Neuron (in vitro differentiated cells): ENCODE measurements at regions not wholly inside any gene's neighbourhood (a gene's known extent, or its start where the extent isn't known, plus 50 kb on each side); places are given as distances from the start of the nearest gene placed in this dataset.
"Not testable (repeated sequence)": the region's sequence is repeated elsewhere in the genome, so short reads cannot be mapped to it uniquely, and the experiment has no call there.

Source experiments
- H2AFZ ChIP-seq: one replicate; pipeline ENCODE4 v1.6.1; 2013; ENCODE audit warnings: low read depth, mild to moderate bottlenecking, inconsistent platforms, low read length, moderate library complexity
- H3K27me3 ChIP-seq: one replicate; pipeline ENCODE4 v1.6.1; 2013; ENCODE audit warnings: low read length; ENCODE audit not compliant: insufficient read depth
- H3K36me3 ChIP-seq: one replicate; pipeline ENCODE4 v1.6.1; 2013; ENCODE audit warnings: low read length; ENCODE audit not compliant: insufficient read depth
- H3K4me1 ChIP-seq: one replicate; pipeline ENCODE4 v1.6.1; 2013; ENCODE audit warnings: low read length; ENCODE audit not compliant: insufficient read depth
- H3K4me3 ChIP-seq: 2 replicates; pipeline ENCODE4 v1.5.1; 2013; ENCODE audit warnings: mild to moderate bottlenecking, low read length, moderate library complexity
- H3K9me3 ChIP-seq: one replicate; pipeline ENCODE4 v1.6.1; 2013; ENCODE audit warnings: low read length

- no peaks in the 10 kb centered on the region for H3K27me3 ChIP-seq
These were observed 280.3 kb downstream of the ZPLD1 start for GRCh38 chr3:102715030-102715697.

GRCh38 chr3:102718651-102719050 is 283.8 kb downstream of the ZPLD1 start:
- Histone ChIP-seq H3K36me3 (no peaks in the 10 kb centered on the region), H3K27me3 (no peaks in the 10 kb centered on the region), H3K4me3 (no peak overlapping the region), H3K4me1 (no peaks in the 10 kb centered on the region), H3K9me3 (no peaks in the 10 kb centered on the region), H2AFZ (no peak overlapping the region)

More at GRCh38 chr3:102715030-102715697, 280.3 kb downstream of the ZPLD1 start:
- no peaks in the 10 kb centered on the region for H3K4me1 ChIP-seq
- no peak overlapping the region for H3K4me3 ChIP-seq
- no peak overlapping the region for H2AFZ ChIP-seq
- no peaks in the 10 kb centered on the region for H3K9me3 ChIP-seq
- no peaks in the 10 kb centered on the region for H3K36me3 ChIP-seq

GRCh38 chr3:102722317-102722716 is 287.5 kb downstream of the ZPLD1 start:
- Histone ChIP-seq H3K4me1 (no peaks in the 10 kb centered on the region), H3K27me3 (no peaks in the 10 kb centered on the region), H3K36me3 (no peaks in the 10 kb centered on the region), H3K4me3 (no peak overlapping the region), H2AFZ (no peak overlapping the region), H3K9me3 (no peaks in the 10 kb centered on the region)

- Histone ChIP-seq H2AFZ (no peak overlapping the region), H3K36me3 (no peaks in the 10 kb centered on the region), H3K4me3 (no peak overlapping the region), H3K4me1 (no peaks in the 10 kb centered on the region), H3K9me3 (no peaks in the 10 kb centered on the region), H3K27me3 (no peaks in the 10 kb centered on the region)
These were observed 292.5 kb downstream of the ZPLD1 start for GRCh38 chr3:102727340-102727739.

GRCh38 chr3:102732581-102732980 is 297.8 kb downstream of the ZPLD1 start:
- H3K4me1 ChIP-seq, H3K4me3 ChIP-seq, H2AFZ ChIP-seq, H3K9me3 ChIP-seq, H3K36me3 ChIP-seq, H3K27me3 ChIP-seq: not testable (repeated sequence)

- H3K9me3 ChIP-seq, result no peaks in the 10 kb centered on the region
- H3K4me3 ChIP-seq, result no peak overlapping the region
- H3K4me1 ChIP-seq, result no peaks in the 10 kb centered on the region
- no peaks in the 10 kb centered on the region for H3K36me3 ChIP-seq
- H3K27me3 ChIP-seq, result no peaks in the 10 kb centered on the region
- H2AFZ ChIP-seq, result no peak overlapping the region
These were observed 299.2 kb downstream of the ZPLD1 start for GRCh38 chr3:102733791-102734563.

- Histone ChIP-seq H3K4me1 (no peaks in the 10 kb centered on the region), H3K4me3 (no peak overlapping the region), H2AFZ (no peak overlapping the region), H3K36me3 (no peaks in the 10 kb centered on the region), H3K9me3 (no peaks in the 10 kb centered on the region), H3K27me3 (no peaks in the 10 kb centered on the region)
These were observed 300.5 kb downstream of the ZPLD1 start for GRCh38 chr3:102735311-102735710.

GRCh38 chr3:102736288-102736974 is 301.6 kb downstream of the ZPLD1 start:
- Histone ChIP-seq H2AFZ (no peak overlapping the region), H3K4me3 (no peak overlapping the region), H3K27me3 (no peaks in the 10 kb centered on the region), H3K36me3 (no peaks in the 10 kb centered on the region), H3K4me1 (no peaks in the 10 kb centered on the region), H3K9me3 (no peaks in the 10 kb centered on the region)

GRCh38 chr3:102736975-102737304 is 302.1 kb downstream of the ZPLD1 start:
- Histone ChIP-seq H2AFZ (no peak overlapping the region), H3K4me1 (no peaks in the 10 kb centered on the region), H3K9me3 (no peaks in the 10 kb centered on the region), H3K4me3 (no peak overlapping the region), H3K27me3 (no peaks in the 10 kb centered on the region), H3K36me3 (no peaks in the 10 kb centered on the region)

- no peaks in the 10 kb centered on the region for H3K9me3 ChIP-seq
- no peaks in the 10 kb centered on the region for H3K4me1 ChIP-seq
These were observed 302.5 kb downstream of the ZPLD1 start for GRCh38 chr3:102737353-102737752.

GRCh38 chr3:102741105-102741504 is 306.3 kb downstream of the ZPLD1 start:
- no peak overlapping the region for H3K4me3 ChIP-seq
- H2AFZ ChIP-seq, result no peak overlapping the region
- H3K36me3 ChIP-seq, result no peaks in the 10 kb centered on the region
- no peaks in the 10 kb centered on the region for H3K9me3 ChIP-seq
- no peaks in the 10 kb centered on the region for H3K4me1 ChIP-seq
- H3K27me3 ChIP-seq, result no peaks in the 10 kb centered on the region

More at GRCh38 chr3:102737353-102737752, 302.5 kb downstream of the ZPLD1 start:
- H3K36me3 ChIP-seq, result no peaks in the 10 kb centered on the region
- no peaks in the 10 kb centered on the region for H3K27me3 ChIP-seq
- no peak overlapping the region for H3K4me3 ChIP-seq
- H2AFZ ChIP-seq, result no peak overlapping the region

GRCh38 chr3:102741694-102742093 is 306.9 kb downstream of the ZPLD1 start:
- no peaks in the 10 kb centered on the region for H3K4me1 ChIP-seq
- no peaks in the 10 kb centered on the region for H3K36me3 ChIP-seq
- H3K9me3 ChIP-seq, result no peaks in the 10 kb centered on the region
- H3K4me3 ChIP-seq, result no peak overlapping the region
- no peaks in the 10 kb centered on the region for H3K27me3 ChIP-seq
- no peak overlapping the region for H2AFZ ChIP-seq

- Histone ChIP-seq H2AFZ (no peak overlapping the region), H3K4me3 (no peak overlapping the region), H3K27me3 (no peaks in the 10 kb centered on the region), H3K36me3 (no peaks in the 10 kb centered on the region), H3K4me1 (no peaks in the 10 kb centered on the region), H3K9me3 (no peaks in the 10 kb centered on the region)
These were observed 311.1 kb downstream of the ZPLD1 start for GRCh38 chr3:102745881-102746280.
